Kasumi-1 (cell line): ENCODE measurements at regions not wholly inside any gene's neighbourhood (a gene's known extent, or its start where the extent isn't known, plus 50 kb on each side); places are given as distances from the start of the nearest gene placed in this dataset.
"Not testable (repeated sequence)": the region's sequence is repeated elsewhere in the genome, so short reads cannot be mapped to it uniquely, and the experiment has no call there.

Experiments
- DNase-seq, 2 experiments: peaks; one replicate each; lab custom pipeline; 2025; lab: John Stamatoyannopoulos, UW

- not testable (repeated sequence) for DNase-seq
These were observed 1255.0 kb downstream of the ROBO1 start for GRCh38 chr3:78512786-78513185.

DNA sequence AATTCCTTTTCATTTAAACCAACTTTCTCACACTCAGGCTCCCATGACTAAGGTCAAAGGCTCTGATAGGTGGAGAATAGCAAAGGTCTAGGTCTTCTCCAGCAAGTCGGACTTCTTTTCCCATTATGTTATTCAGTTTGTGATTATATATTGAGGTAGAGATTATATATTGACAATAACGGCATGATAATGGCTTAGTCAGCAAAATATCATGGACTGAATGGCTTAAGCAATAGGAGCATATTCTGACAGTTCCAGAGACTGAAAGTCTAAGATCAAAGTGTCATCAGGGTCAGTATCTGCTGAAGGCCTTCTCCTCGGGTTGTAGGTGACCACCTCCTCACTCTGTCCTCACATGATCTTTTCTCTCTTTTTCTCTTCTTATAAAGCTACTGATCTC lies 1251.4 kb downstream of the ROBO1 start:
- DNase-seq, result no peak

DNA sequence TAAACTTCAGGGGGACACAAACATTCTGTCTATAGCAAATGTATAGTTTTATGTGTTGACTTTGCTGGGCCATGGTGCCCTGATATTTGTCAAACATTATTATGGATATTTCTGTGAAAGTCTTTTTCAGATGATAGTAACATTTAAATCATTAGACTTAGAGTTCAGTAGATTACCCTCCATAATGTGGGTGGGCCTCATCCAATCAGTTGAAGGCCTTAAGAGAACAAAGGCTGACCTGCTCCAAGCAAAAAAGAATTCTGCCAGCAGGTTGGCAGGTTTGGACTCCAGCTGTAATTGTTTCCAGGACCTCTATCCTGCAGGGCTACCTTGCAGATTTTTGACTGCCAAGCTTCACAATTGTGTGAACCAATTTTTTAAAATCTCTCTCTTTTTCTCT lies 1250.9 kb downstream of the ROBO1 start:
- DNase-seq, result no peak

DNA sequence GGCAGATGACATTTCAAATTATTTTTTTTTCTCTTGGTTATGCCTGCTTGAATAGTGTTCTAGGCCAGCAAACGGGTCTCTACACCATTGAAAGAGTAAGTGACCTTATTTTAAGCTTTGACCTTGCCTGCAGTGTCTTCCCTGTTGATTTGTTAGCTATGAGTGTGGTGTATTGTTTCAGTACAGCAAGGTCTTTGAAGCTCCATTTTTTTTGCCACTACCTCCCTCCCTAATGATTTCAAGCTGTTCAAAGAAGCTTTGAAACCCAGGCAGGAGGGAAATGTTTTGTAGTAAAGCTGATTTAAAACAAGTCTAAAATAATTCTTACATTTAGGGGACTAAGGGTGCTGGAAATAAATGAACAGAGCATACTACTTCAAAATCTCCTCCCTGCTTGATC lies 1249.8 kb downstream of the ROBO1 start:
- DNase-seq, result no peak

- no peak for DNase-seq
These were observed 1248.5 kb downstream of the ROBO1 start for GRCh38 chr3:78519281-78519680.

- no peak for DNase-seq
These were observed 1238.2 kb downstream of the ROBO1 start for GRCh38 chr3:78529601-78530000.

DNA sequence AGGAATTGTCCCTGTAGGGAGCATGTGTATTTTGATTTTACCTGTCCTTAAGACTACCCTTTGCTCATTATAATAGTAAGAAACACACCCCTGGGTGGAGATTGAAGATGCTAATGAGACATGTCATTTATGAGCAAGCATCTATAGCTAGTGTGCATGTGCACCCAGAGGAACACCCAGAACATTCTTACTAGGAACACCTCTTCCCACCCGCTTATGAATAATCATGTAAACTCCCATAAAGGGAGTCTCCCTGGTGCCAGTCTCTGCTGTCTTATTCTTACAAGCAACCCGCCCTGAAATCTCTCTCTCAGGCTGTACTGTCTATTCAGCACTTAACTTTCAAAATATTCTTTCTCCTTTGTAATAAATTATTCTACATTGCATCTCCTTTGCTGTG lies 1227.3 kb downstream of the ROBO1 start:
- no peak for DNase-seq

DNA sequence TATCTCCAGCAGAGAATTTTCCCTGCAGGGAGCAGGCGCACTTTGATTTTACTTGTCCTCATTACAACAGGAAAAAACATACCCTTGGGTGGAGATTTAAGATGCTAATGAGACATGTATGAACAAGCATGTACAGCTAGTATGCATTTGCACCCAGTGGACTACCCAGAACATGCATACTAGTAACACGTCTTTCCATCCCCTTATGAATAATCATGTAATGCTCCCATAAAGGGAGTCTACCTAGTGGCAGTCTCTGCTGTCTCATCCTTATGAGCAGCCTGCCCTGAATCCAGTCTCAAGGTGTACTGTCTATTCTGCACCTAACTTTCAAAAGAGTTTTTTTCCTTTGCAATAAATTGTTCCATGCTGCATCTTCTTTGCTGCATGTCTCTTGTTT lies 1222.0 kb downstream of the ROBO1 start:
- DNase-seq, result no peak
